ENCODE measurements at regions not wholly inside any gene's neighbourhood (a gene's known extent, or its start where the extent isn't known, plus 50 kb on each side); places are given as distances from the start of the nearest gene placed in this dataset.

GRCh38 chr11:130749216-130749615 lies 167.1 kb downstream of the SNX19 start:
- no peak for DNase-seq
- H3K27ac Mint-ChIP-seq = no peak overlapping the region
- H3K9me3 Mint-ChIP-seq = peaks cover 63% of the 10 kb centered on the region
- peaks cover 6% of the 10 kb centered on the region for H3K27me3 Mint-ChIP-seq (ENCODE audit: low read depth, poor library complexity)
- H3K4me1 Mint-ChIP-seq = no peaks in the 10 kb centered on the region
- no peak overlapping the region for H3K4me3 Mint-ChIP-seq
- H3K36me3 Mint-ChIP-seq (ENCODE audit: low read depth) = peaks cover 19% of the 10 kb centered on the region
- no peak for TF ChIP-seq CTCF (IDR thresholded peaks at IDR 0.05)

- H3K27ac Mint-ChIP-seq = no peak overlapping the region
- peaks cover 11% of the 10 kb centered on the region for H3K27me3 Mint-ChIP-seq (ENCODE audit: low read depth, poor library complexity)
- TF ChIP-seq CTCF (IDR thresholded peaks at IDR 0.05) = no peak
- H3K4me1 Mint-ChIP-seq = peaks cover 69% of the 10 kb centered on the region
- no peak for DNase-seq
- H3K4me3 Mint-ChIP-seq = no peak overlapping the region
- H3K36me3 Mint-ChIP-seq (ENCODE audit: low read depth) = no peaks in the 10 kb centered on the region
- H3K9me3 Mint-ChIP-seq = peaks cover 2% of the 10 kb centered on the region
Observed at GRCh38 chr11:130760515-130761125, 155.7 kb downstream of the SNX19 start.

GRCh38 chr11:130761560-130762220 lies 154.6 kb downstream of the SNX19 start:
- Mint-ChIP-seq H3K9me3 (peaks cover 2% of the 10 kb centered on the region), H3K4me3 (no peak overlapping the region), H3K4me1 (peaks cover 80% of the 10 kb centered on the region), H3K36me3 (ENCODE audit: low read depth) (no peaks in the 10 kb centered on the region), H3K27ac (no peak overlapping the region), H3K27me3 (ENCODE audit: low read depth, poor library complexity) (peaks cover 11% of the 10 kb centered on the region)
- no peak for DNase-seq
- no peak for TF ChIP-seq CTCF (IDR thresholded peaks at IDR 0.05)

GRCh38 chr11:130762638-130763037 lies 153.6 kb downstream of the SNX19 start:
- no peak overlapping the region for H3K27ac Mint-ChIP-seq

GRCh38 chr11:130763087-130763980 lies 152.9 kb downstream of the SNX19 start:
- Mint-ChIP-seq H3K27me3 (ENCODE audit: low read depth, poor library complexity) (peaks cover 11% of the 10 kb centered on the region), H3K4me1 (peaks cover 73% of the 10 kb centered on the region), H3K36me3 (ENCODE audit: low read depth) (no peaks in the 10 kb centered on the region), H3K4me3 (no peak overlapping the region), H3K9me3 (peaks cover 13% of the 10 kb centered on the region), H3K27ac (no peak overlapping the region)
- DNase-seq = no peak
- no peak for TF ChIP-seq CTCF (IDR thresholded peaks at IDR 0.05)

More at GRCh38 chr11:130762638-130763037, 153.6 kb downstream of the SNX19 start:
- no peak for TF ChIP-seq CTCF (IDR thresholded peaks at IDR 0.05)
- DNase-seq = no peak
- peaks cover 11% of the 10 kb centered on the region for H3K27me3 Mint-ChIP-seq (ENCODE audit: low read depth, poor library complexity)
- no peaks in the 10 kb centered on the region for H3K36me3 Mint-ChIP-seq (ENCODE audit: low read depth)
- H3K4me1 Mint-ChIP-seq = peaks cover 75% of the 10 kb centered on the region
- peaks cover 9% of the 10 kb centered on the region for H3K9me3 Mint-ChIP-seq
- no peak overlapping the region for H3K4me3 Mint-ChIP-seq
